HEK293T (cell line): ENCODE measurements at regions not wholly inside any gene's neighbourhood (a gene's known extent, or its start where the extent isn't known, plus 50 kb on each side); places are given as distances from the start of the nearest gene placed in this dataset.

Source experiments
- ARNT ChIP-seq: fragments of 450-650 bp; IDR thresholded peaks from 2 replicates; pipeline ENCODE4 v1.6.1; 2017; ENCODE audit warnings: mild to moderate bottlenecking
- CTBP1 ChIP-seq: fragments of 450-650 bp; IDR thresholded peaks from 2 replicates; pipeline ENCODE4 v1.6.1; 2016; ENCODE audit warnings: borderline replicate concordance
- FOXA1 ChIP-seq: fragments of 450-650 bp; IDR thresholded peaks from 2 replicates; pipeline ENCODE4 v1.6.1; 2016; ENCODE audit warnings: mild to moderate bottlenecking
- FOXK2 ChIP-seq: fragments of 450-650 bp; IDR thresholded peaks from 2 replicates; pipeline ENCODE4 v1.6.1; 2016; ENCODE audit warnings: mild to moderate bottlenecking
- FOXM1 ChIP-seq: fragments of 450-650 bp; IDR thresholded peaks from 2 replicates; pipeline ENCODE4 v1.6.1; 2017; ENCODE audit warnings: mild to moderate bottlenecking, borderline replicate concordance
- HDGF ChIP-seq: fragments of 450-650 bp; IDR thresholded peaks from 2 replicates; pipeline ENCODE4 v1.6.1; 2017; ENCODE audit warnings: antibody characterized with exemption, borderline replicate concordance
- NFRKB ChIP-seq: fragments of 450-650 bp; IDR thresholded peaks from 2 replicates; pipeline ENCODE4 v1.6.1; 2016; ENCODE audit warnings: mild to moderate bottlenecking, moderate library complexity
- PKNOX1 ChIP-seq: fragments of 450-650 bp; IDR thresholded peaks from 2 replicates; pipeline ENCODE4 v1.6.1; 2016
- SP1 ChIP-seq: fragments of 450-650 bp; IDR thresholded peaks from 2 replicates; pipeline ENCODE4 v1.6.1; 2017
- SUZ12 ChIP-seq: fragments of 450-650 bp; IDR thresholded peaks from 2 replicates; pipeline ENCODE4 v1.6.1; 2016; ENCODE audit warnings: mild to moderate bottlenecking
- TARDBP ChIP-seq: fragments of 450-650 bp; IDR thresholded peaks from 2 replicates; pipeline ENCODE4 v1.6.1; 2016
- ZNF384 ChIP-seq: fragments of 450-650 bp; IDR thresholded peaks from 2 replicates; pipeline ENCODE4 v1.6.1; 2016

- TF ChIP-seq SP1 (no peak), HDGF (no peak), NFRKB (no peak), PKNOX1 (no peak), ZNF384 (no peak), FOXM1 (no peak), CTBP1 (no peak), SUZ12 (no peak), FOXA1 (no peak), TARDBP (no peak), FOXK2 (no peak), ARNT (no peak)
Measured at GRCh38 chr13:34335014-34336007, 517.4 kb downstream of the RFC3 start.
